ENCODE measurements at regions not wholly inside any gene's neighbourhood (a gene's known extent, or its start where the extent isn't known, plus 50 kb on each side); places are given as distances from the start of the nearest gene placed in this dataset.
"Not testable (repeated sequence)": the region's sequence is repeated elsewhere in the genome, so short reads cannot be mapped to it uniquely, and the experiment has no call there.

DNA sequence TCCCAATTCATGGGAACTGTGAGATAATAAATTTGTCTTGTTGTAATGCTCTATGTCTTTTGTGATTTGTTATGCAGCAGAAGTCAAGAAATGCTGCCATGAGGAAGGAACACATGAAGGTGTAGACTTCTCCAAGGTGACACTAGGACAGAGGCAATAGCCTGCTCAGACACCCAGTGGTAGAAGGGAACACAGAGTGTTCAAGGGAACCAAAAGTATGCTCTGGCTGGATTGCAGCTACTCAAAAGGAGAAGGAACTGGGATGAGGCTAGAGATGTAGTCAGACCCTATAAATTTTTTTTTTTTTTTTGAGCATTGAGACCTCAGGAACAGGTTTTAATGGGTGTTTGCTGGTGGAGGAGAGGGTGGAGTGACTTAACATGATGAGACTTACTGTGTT lies 232.5 kb downstream of the PARP8 start:
- no peak for DNase-seq (ENCODE audit: low read depth, low spot score)
- in situ Hi-C loops (cut with HindIII; ENCODE audit: low pct_unique_long_range_greater_than_20kb, low sequenced_read_pairs): no loop called here

GRCh38 chr5:50900952-50901510 lies 234.6 kb downstream of the PARP8 start:
- DNase-seq (ENCODE audit: low read depth, low spot score): no peak
- in situ Hi-C loops (cut with HindIII; ENCODE audit: low pct_unique_long_range_greater_than_20kb, low sequenced_read_pairs): no loop called here

GRCh38 chr5:50903651-50904050 lies 237.2 kb downstream of the PARP8 start:
- no peak for DNase-seq (ENCODE audit: low read depth, low spot score)
- in situ Hi-C loops (cut with HindIII; ENCODE audit: low pct_unique_long_range_greater_than_20kb, low sequenced_read_pairs): no loop called here

DNA sequence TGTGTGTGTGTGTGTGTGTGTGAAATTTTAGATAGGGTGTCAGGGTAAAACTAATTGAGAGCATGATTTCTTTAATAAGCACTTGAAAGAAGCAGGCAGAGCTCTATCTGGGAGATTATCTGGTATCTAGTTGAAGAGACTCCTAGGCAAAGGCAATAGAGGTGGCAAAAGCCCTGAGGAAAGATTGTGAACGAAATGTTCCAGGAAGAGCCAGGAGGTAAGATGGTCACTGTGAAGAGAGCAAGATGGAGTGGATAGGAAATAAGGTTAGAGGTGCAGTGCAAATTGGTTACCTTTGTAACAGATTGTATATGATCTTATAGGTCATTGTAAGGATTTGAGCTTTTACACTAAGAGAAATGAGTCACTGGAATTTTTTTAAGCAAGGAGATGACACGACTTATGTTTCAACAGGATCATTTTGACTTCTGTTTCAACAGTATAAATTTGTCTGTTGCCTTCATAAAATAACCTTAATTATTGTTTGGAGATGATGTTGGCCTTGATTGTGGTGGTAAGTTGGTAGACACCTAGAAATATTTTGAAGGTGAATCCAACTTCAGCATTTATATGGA lies 239.6 kb downstream of the PARP8 start:
- in situ Hi-C loops (cut with HindIII; ENCODE audit: low pct_unique_long_range_greater_than_20kb, low sequenced_read_pairs): no loop called here
- no peak for DNase-seq (ENCODE audit: low read depth, low spot score)

- DNase-seq (ENCODE audit: low read depth, low spot score); in situ Hi-C loops (cut with HindIII; ENCODE audit: low pct_unique_long_range_greater_than_20kb, low sequenced_read_pairs): not testable (repeated sequence)
These were observed 253.7 kb downstream of the PARP8 start for GRCh38 chr5:50920160-50920559.

GRCh38 chr5:50921366-50922133 lies 255.1 kb downstream of the PARP8 start:
- DNase-seq (ENCODE audit: low read depth, low spot score): no peak
- in situ Hi-C loops (cut with HindIII; ENCODE audit: low pct_unique_long_range_greater_than_20kb, low sequenced_read_pairs): no loop called here

DNA sequence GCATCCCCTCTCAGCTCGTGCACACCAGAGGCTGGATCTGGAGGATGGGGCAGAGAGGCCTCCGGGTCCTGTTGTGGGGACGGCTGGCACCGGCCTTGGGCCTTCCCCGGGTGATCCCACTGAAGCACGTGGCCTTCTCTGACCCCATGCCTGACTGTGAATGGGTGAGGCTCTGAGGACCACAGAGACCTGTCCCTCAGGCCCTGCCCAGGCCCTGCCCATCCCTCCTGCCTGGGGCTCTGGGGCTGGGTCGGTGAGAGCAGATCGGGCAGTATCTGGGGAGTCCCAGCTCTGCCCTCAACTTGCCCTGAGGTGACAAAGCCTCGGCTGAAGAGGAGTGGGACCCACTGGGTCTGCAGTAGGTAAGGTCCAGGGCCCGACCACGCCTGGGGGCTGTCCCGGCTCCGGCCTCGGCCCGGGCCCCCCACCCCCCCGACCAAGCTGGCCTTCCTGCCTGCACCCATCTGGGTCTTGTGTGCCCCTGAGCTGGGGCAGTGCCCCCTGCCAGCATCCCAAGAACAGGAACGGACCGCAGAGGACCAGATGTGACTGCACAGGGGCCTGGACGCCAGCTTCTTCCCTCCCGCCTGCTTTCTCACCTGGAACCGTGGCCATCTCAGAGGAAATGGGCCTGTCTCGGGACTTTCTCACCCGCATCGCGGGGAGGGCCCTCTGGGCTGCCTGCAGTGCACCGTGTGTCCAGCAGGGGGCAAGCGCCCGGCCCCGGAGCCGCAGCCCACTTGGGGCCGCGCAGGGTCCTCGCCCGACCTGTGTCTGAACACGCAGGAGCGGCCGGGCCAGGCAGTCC lies 255.9 kb downstream of the PARP8 start:
- DNase-seq (ENCODE audit: low read depth, low spot score); in situ Hi-C loops (cut with HindIII; ENCODE audit: low pct_unique_long_range_greater_than_20kb, low sequenced_read_pairs): not testable (repeated sequence)

- in situ Hi-C loops (cut with HindIII; ENCODE audit: low pct_unique_long_range_greater_than_20kb, low sequenced_read_pairs): no loop called here
- DNase-seq (ENCODE audit: low read depth, low spot score): no peak
These were observed 256.7 kb downstream of the PARP8 start for GRCh38 chr5:50922942-50923767.

DNA sequence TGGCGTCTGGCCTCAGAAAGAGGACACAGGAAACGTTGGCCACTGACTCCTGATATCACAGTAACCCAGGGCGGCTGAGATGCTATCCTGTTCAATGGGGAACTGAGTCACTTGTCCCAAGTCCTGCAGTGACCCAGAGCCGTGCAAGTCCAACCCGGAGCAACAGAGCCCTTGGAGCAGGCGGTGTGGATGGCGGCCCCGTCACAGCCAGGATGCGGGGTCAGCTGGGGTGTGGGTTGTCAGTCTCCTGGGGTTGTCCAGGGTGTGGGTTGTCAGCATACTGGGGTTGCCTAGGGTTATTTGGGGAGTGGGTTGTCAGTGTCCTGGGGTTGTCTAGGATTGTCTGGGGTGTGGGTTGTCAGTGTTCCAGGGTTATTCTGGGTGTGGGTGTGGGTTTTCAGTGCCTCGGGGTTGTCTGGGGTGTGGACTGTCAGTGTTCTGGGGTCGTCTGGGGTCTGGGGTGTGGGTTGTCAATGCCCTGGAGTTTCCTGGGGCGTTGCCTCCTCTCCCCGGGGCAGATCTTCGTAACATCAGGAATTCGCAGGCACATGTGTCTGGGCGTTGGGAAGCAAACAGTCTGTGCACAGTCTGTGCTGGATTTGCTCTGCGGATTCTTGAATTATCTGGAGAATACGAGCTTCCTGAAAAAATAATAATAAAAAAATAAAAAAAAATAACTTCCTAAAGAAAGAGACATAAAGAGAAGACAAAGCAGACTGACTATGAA lies 257.5 kb downstream of the PARP8 start:
- in situ Hi-C loops (cut with HindIII; ENCODE audit: low pct_unique_long_range_greater_than_20kb, low sequenced_read_pairs): no loop called here
- DNase-seq (ENCODE audit: low read depth, low spot score): no peak

GRCh38 chr5:50927953-50928352 lies 261.5 kb downstream of the PARP8 start:
- in situ Hi-C loops (cut with HindIII; ENCODE audit: low pct_unique_long_range_greater_than_20kb, low sequenced_read_pairs): no loop called here
- DNase-seq (ENCODE audit: low read depth, low spot score): no peak

GRCh38 chr5:50929174-50929573 lies 262.7 kb downstream of the PARP8 start:
- in situ Hi-C loops (cut with HindIII; ENCODE audit: low pct_unique_long_range_greater_than_20kb, low sequenced_read_pairs): no loop called here
- DNase-seq (ENCODE audit: low read depth, low spot score): no peak

DNA sequence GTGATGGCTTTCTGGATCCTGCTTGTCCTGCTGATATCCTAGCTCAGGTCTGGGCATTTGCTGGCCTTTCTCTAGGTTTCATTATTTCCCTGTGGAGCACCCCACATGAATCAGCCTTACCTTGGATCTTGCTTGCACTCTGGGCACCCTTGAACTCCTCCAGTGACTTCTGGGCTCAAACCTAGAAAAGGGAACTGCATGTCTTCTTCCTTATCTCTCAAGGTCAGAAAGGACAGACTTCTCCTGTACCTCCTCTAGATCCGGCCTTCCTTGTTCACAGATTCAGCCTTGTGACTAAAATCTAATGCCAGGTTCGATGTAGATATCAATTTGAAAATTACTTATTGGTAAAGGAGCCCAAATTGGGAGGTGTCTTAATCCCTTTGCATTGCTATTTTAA lies 267.9 kb downstream of the PARP8 start:
- DNase-seq (ENCODE audit: low read depth, low spot score): no peak
- in situ Hi-C loops (cut with HindIII; ENCODE audit: low pct_unique_long_range_greater_than_20kb, low sequenced_read_pairs): no loop called here

DNA sequence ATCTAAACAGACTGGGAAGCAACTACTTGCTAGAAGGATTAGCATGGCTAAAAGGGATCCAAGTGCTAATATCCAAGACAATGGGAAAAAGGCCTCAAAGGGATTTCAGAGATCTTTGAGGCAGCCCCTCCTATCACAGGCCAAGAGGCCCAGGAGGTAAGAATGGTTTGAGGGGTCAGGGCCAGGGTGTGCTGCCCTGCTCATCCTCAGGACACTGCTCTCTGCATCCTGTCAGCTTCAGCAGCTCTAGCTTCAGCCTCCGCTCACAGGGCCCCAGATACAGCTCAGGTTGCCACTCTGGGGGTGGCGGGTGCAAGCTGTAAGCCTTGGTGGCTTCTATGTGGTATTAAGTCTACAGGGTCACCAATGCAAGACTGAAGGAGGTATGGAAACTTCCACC lies 278.7 kb downstream of the PARP8 start:
- DNase-seq (ENCODE audit: low read depth, low spot score): no peak
- in situ Hi-C loops (cut with HindIII; ENCODE audit: low pct_unique_long_range_greater_than_20kb, low sequenced_read_pairs): no loop called here

DNA sequence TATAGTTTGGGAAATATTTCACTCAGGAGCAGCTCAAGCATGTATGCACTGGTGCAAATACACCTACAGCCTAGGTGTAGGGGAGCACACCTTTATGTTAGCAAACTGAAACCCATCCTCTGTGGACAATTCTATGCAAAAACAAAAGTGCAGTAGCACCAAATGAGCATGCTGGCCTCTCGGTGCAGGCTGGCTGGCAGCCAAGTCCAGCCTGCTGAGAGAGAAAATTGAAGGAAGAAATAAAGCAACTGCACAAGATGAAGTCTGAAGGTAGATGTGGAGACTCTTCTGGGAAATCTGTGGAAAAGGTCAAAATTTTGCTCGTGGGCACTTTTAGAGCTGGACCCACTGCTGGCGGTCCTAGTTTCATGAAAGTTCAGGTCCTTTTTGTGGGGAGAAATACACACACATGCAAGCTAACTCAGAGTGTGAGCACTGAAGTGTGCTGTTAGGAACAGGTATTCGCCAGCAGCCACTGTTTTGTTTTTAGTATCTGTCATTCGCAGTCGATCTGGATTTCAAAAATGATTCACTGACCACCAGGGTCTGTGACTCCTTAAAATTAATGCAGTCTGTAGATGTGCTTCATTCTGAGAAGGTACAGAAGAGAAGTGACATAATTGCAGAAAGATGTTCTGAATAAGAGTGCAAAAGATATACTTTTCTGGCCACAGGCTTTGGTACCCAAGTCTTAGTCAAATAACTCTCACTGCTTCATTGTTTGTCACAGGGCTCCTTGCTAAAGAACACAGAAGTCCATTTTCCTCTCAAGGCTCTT lies 281.7 kb downstream of the PARP8 start:
- DNase-seq (ENCODE audit: low read depth, low spot score): no peak
- in situ Hi-C loops (cut with HindIII; ENCODE audit: low pct_unique_long_range_greater_than_20kb, low sequenced_read_pairs): no loop called here

DNA sequence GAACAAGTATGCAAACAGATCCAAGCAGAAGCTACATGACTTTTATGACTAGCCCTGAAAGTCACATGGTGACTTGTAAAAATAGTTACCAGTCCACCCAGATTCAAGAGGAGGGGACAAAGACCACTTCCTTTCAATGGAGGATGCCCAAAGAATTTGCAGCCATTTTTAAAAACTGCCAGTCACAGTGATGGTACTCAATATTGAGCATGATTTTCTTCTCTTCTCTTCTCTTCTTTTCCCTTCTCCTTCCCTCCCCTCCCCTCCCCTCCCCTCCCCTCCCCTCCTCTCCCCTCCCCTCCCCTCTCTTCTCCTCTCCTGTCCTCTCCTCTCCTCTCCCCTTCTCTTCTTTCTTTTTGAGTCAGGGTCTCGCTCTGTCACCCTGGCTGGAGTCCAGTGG lies 286.9 kb downstream of the PARP8 start:
- in situ Hi-C loops (cut with HindIII; ENCODE audit: low pct_unique_long_range_greater_than_20kb, low sequenced_read_pairs): no loop called here
- DNase-seq (ENCODE audit: low read depth, low spot score): no peak

DNA sequence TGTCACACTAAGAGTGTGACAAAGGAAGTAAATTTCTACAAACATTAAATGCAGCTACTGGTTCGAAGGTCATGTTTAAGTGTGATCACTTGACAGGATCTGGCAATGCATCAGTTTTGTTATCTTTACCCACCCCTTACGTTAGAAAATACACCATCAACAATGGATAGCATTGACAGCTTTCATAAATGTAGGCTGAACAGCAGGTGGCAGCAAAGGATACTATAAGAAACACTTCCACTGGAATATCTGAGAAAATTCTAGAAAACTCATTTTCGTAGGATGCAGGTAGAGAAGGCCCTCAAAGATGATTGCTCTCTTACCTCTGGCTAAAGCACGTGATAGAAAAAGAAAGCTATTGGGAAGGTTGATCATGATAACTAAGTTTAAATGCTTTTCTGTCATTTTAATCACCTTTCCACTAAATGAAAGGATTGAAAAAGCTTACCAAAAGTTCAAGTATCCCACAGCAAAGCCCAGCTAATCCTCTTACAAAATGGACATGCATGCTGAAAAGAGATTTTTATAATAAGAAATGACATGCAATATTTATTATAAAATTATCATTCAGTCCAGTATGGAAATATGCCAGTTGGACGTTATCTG lies 292.5 kb downstream of the PARP8 start:
- peak; percentile 80 for DNase-seq (ENCODE audit: low read depth, low spot score)
- in situ Hi-C loops (cut with HindIII; ENCODE audit: low pct_unique_long_range_greater_than_20kb, low sequenced_read_pairs): no loop called here

All from SK-MEL-5 (cell line).